ENCODE measurements at regions not wholly inside any gene's neighbourhood (a gene's known extent, or its start where the extent isn't known, plus 50 kb on each side); places are given as distances from the start of the nearest gene placed in this dataset.

GRCh38 chr9:110015759-110016158, 192.2 kb downstream of the C9orf152 start:
- TF ChIP-seq CTCF (IDR thresholded peaks at IDR 0.05) = no peak
- no peak for TF ChIP-seq POLR2AphosphoS5 (IDR thresholded peaks at IDR 0.05)
- no peak for TF ChIP-seq POLR2A (IDR thresholded peaks at IDR 0.05)
